ENCODE measurements at regions not wholly inside any gene's neighbourhood (a gene's known extent, or its start where the extent isn't known, plus 50 kb on each side); places are given as distances from the start of the nearest gene placed in this dataset.

DNA sequence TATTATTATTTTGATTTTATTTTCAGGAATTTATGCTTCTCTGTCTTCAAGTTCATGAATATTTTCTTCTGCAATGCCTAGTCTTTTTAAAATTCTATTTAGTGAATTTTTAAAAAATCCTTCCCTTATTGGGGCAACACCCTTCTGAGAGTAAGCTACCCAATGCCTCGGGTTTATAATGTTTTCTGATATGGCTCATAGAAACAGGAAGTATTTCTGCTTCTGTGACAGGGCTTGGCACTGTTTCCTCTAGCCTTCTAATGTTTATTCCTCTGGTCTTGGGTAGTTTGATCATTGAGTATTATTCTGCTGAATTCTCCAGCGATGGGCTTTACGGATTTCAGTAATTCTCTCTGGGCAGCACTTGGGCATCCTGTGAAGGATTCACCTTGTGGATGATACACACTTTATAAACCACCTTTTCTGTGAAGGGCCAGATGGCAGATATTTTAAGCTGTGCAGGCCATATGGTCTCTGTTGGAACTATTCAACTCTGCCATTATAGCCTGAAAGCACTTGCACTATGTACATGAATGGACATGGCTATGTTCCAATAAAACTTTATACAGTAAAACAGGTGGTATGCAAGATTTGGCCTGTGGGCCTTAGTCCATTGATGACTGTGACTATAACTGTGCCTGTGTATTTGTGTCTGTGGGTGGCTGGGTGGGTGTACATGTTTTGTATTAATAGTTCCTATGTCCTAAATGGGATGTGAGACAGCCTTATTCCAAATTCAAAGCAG lies 95.9 kb upstream of the FAT1 start:
- no peak for ATAC-seq
- FAIRE-seq, result no peak
- Histone ChIP-seq H3K9me3 (ENCODE audit: low read length) (no peaks in the 10 kb centered on the region), H2AFZ (ENCODE audit: low read length) (no peak overlapping the region), H3K79me2 (ENCODE audit: insufficient read depth, low read length) (no peaks in the 10 kb centered on the region), H3K9ac (ENCODE audit: insufficient read depth, low read depth, low read length) (no peak overlapping the region), H4K20me1 (ENCODE audit: insufficient read depth, low read length) (no peaks in the 10 kb centered on the region), H3K4me1 (ENCODE audit: insufficient read depth, low read length) (peaks cover 29% of the 10 kb centered on the region), H3K4me2 (ENCODE audit: low read depth, low read length) (no peak overlapping the region), H3K36me3 (replicated peaks in 1 of 2; ENCODE audit: control insufficient read depth in 1 of 2, insufficient read depth in 2 of 2, low read length in 2 of 2) (no peaks in the 10 kb centered on the region), H3K27me3 (ENCODE audit: control insufficient read depth in 1 of 2, insufficient read depth in 2 of 2, low read length in 2 of 2) (no peaks in the 10 kb centered on the region), H3K4me3 (replicated peaks in 1 of 3; ENCODE audit: insufficient read depth in 1 of 3, low read depth in 2 of 3, low read length in 3 of 3) (no peak overlapping the region), H3K27ac (ENCODE audit: extremely low read length, insufficient read depth, low read length) (no peak overlapping the region)
- no TSS peak for BruUV-seq (replicated peaks)
- in situ Hi-C loops (cut with HindIII; ENCODE audit: extremely low pct_ligation_motif_present, low pct_unique_long_range_greater_than_20kb) (no loop called here), intact Hi-C loops (cut with micrococcal nuclease; ENCODE audit: unreplicated experiment) (no loop called here)
- ChIA-PET CTCF (ENCODE audit: low intra/inter-chr PET ratio, low total read pairs) (no interaction called here), POLR2A (no interaction called here)
- WGBS (ENCODE audit: low lambda C conversion rate), result 86% methylated on average over 3 of the region's 3 CpGs
- TF ChIP-seq, protein P1, sequence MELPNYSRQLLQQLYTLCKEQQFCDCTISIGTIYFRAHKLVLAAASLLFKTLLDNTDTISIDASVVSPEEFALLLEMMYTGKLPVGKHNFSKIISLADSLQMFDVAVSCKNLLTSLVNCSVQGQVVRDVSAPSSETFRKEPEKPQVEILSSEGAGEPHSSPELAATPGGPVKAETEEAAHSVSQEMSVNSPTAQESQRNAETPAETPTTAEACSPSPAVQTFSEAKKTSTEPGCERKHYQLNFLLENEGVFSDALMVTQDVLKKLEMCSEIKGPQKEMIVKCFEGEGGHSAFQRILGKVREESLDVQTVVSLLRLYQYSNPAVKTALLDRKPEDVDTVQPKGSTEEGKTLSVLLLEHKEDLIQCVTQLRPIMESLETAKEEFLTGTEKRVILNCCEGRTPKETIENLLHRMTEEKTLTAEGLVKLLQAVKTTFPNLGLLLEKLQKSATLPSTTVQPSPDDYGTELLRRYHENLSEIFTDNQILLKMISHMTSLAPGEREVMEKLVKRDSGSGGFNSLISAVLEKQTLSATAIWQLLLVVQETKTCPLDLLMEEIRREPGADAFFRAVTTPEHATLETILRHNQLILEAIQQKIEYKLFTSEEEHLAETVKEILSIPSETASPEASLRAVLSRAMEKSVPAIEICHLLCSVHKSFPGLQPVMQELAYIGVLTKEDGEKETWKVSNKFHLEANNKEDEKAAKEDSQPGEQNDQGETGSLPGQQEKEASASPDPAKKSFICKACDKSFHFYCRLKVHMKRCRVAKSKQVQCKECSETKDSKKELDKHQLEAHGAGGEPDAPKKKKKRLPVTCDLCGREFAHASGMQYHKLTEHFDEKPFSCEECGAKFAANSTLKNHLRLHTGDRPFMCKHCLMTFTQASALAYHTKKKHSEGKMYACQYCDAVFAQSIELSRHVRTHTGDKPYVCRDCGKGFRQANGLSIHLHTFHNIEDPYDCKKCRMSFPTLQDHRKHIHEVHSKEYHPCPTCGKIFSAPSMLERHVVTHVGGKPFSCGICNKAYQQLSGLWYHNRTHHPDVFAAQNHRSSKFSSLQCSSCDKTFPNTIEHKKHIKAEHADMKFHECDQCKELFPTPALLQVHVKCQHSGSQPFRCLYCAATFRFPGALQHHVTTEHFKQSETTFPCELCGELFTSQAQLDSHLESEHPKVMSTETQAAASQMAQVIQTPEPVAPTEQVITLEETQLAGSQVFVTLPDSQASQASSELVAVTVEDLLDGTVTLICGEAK (IDR thresholded peaks at IDR 0.05), result no peak
- TF ChIP-seq, protein P1 (CRISPR knock-in tag; IDR thresholded peaks at IDR 0.05), result peak; percentile 74
- TF ChIP-seq CHD2 (IDR thresholded peaks at IDR 0.05; ENCODE audit: low read depth, low read length), result no peak
- DNase-seq (ENCODE audit: low spot score), result no peak
